Suppressor macrophage (primary cell): ENCODE measurements at regions not wholly inside any gene's neighbourhood (a gene's known extent, or its start where the extent isn't known, plus 50 kb on each side); places are given as distances from the start of the nearest gene placed in this dataset.

Experiments used
- DNase-seq, 4 experiments: peaks; one replicate each; pipeline ENCODE4 v3.0.0-alpha.2; 2020 to 2022

- no peak for DNase-seq
Observed at GRCh38 chr2:198788676-198789075, 669.1 kb downstream of the SATB2 start.

GRCh38 chr2:198782734-198783133, 675.0 kb downstream of the SATB2 start:
- DNase-seq, result no peak

- DNase-seq, result no peak
Observed at GRCh38 chr2:198776616-198777406, 680.9 kb downstream of the SATB2 start.

- no peak for DNase-seq
Observed at GRCh38 chr2:198775737-198776136, 682.0 kb downstream of the SATB2 start.

- DNase-seq, result no peak
Observed at GRCh38 chr2:198774576-198774975, 683.2 kb downstream of the SATB2 start.

GRCh38 chr2:198767694-198768093, 690.0 kb downstream of the SATB2 start:
- no peak for DNase-seq

GRCh38 chr2:198763793-198764192, 693.9 kb downstream of the SATB2 start:
- no peak for DNase-seq

GRCh38 chr2:198762441-198762840, 695.3 kb downstream of the SATB2 start:
- DNase-seq, result no peak

GRCh38 chr2:198757069-198757468, 700.7 kb downstream of the SATB2 start:
- DNase-seq, result no peak

GRCh38 chr2:198756166-198756565, 701.6 kb downstream of the SATB2 start:
- DNase-seq, result no peak

GRCh38 chr2:198753101-198753500, 704.6 kb downstream of the SATB2 start:
- no peak for DNase-seq

GRCh38 chr2:198749364-198749763, 708.4 kb downstream of the SATB2 start:
- DNase-seq, result no peak

GRCh38 chr2:198731842-198732399, 725.8 kb downstream of the SATB2 start:
- no peak for DNase-seq

- no peak for DNase-seq
Observed at GRCh38 chr2:198720266-198720665, 737.5 kb downstream of the SATB2 start.

- no peak for DNase-seq
Observed at GRCh38 chr2:198717451-198717850, 740.3 kb downstream of the SATB2 start.

GRCh38 chr2:198715302-198715835, 742.4 kb downstream of the SATB2 start:
- no peak for DNase-seq

- no peak for DNase-seq
Observed at GRCh38 chr2:198712485-198712884, 745.3 kb downstream of the SATB2 start.

GRCh38 chr2:198711484-198711883, 746.3 kb downstream of the SATB2 start:
- no peak for DNase-seq

GRCh38 chr2:198710562-198710961, 747.2 kb downstream of the SATB2 start:
- DNase-seq, result no peak

GRCh38 chr2:198706476-198707082, 751.2 kb downstream of the SATB2 start:
- DNase-seq, result no peak

- DNase-seq, result no peak
Observed at GRCh38 chr2:198703281-198703680, 754.5 kb downstream of the SATB2 start.

GRCh38 chr2:198702796-198703195, 754.9 kb downstream of the SATB2 start:
- no peak for DNase-seq

- DNase-seq, result no peak
Observed at GRCh38 chr2:198701481-198701880, 756.3 kb downstream of the SATB2 start.

GRCh38 chr2:198700319-198700718, 757.4 kb downstream of the SATB2 start:
- DNase-seq, result no peak
